Stomach (tissue), 8 donors: ENCODE measurements at regions not wholly inside any gene's neighbourhood (a gene's known extent, or its start where the extent isn't known, plus 50 kb on each side); places are given as distances from the start of the nearest gene placed in this dataset.

Source experiments
- DNase-seq, 2 donors: peaks; one replicate each; pipeline versions ENCODE4 v3.0.0 to v3.0.0-alpha.2; 2013 to 2019
- H3K27ac ChIP-seq, 5 donors: fragments of 200-600 bp in 4 of 5; sonication (generic) in 4 of 5; one replicate each; pipeline ENCODE4 v1.5.1; 2013 to 2019; ENCODE audit warnings: mild to moderate bottlenecking in 1 of 5, moderate library complexity in 1 of 5
- H3K27me3 ChIP-seq, 3 donors: fragments of 200-600 bp; sonication (generic); one replicate each; pipeline ENCODE4 v1.5.1; 2017 to 2019; ENCODE audit warnings: mixed run types in 1 of 3
- H3K36me3 ChIP-seq, 4 donors: fragments of 200-600 bp; sonication (generic); 1 replicate in 3 of 4; 2 replicates in 1 of 4; pipeline ENCODE4 v1.5.1; 2016 to 2019
- H3K4me1 ChIP-seq, 4 donors: fragments of 200-600 bp; sonication (generic); one replicate each; pipeline ENCODE4 v1.5.1; 2016 to 2019
- H3K4me3 ChIP-seq, 4 donors: fragments of 200-600 bp; sonication (generic) in 3 of 4; one replicate each; pipeline ENCODE4 v1.5.1; 2016 to 2019; ENCODE audit warnings: mild to moderate bottlenecking in 1 of 4
- H3K9me3 ChIP-seq, 4 donors: fragments of 200-600 bp; sonication (generic); one replicate each; pipeline ENCODE4 v1.5.1; 2016 to 2019
- CTCF ChIP-seq, 7 experiments: fragments of 450-650 bp in 4 of 7; fragments of 200-600 bp in 3 of 7; sonication (generic) in 3 of 7; IDR thresholded peaks; one replicate each; pipeline ENCODE4 v1.5.1; 2016 to 2019; ENCODE audit warnings: antibody characterized with exemption in 7 of 7, control low read depth in 2 of 7, mild to moderate bottlenecking in 1 of 7
- EP300 ChIP-seq: sonication (generic); formaldehyde crosslinking; IDR thresholded peaks from one replicate; pipeline ENCODE4 v1.6.1; 2017; ENCODE audit warnings: antibody characterized with exemption
- POLR2A ChIP-seq, 4 donors: fragments of 450-650 bp; IDR thresholded peaks; one replicate each; pipeline ENCODE4 v1.6.1; 2016; ENCODE audit warnings: antibody characterized with exemption in 4 of 4, control low read depth in 2 of 4, mild to moderate bottlenecking in 1 of 4, moderate library complexity in 1 of 4
- POLR2AphosphoS5 ChIP-seq, 3 donors: sonication (generic); formaldehyde crosslinking; IDR thresholded peaks; one replicate each; pipeline ENCODE4 v1.6.1; 2016; ENCODE audit warnings: antibody characterized with exemption in 3 of 3
- WGBS, 5 donors: extraction: QIAGEN DNeasy Blood & Tissue Kit in 3 of 5; methylation state at CpG; one replicate each; pipeline versions ENCODE4 v1.1.5 to v1.1.7; 2013 to 2018; 5-methylcytosine and 5-hydroxymethylcytosine counted together
- intact Hi-C: fragments of 100-400 bp; cut with DNase I; formaldehyde crosslinking; loops from one replicate; pipeline ENCODE4 v1.15.1; 2023; ENCODE audit warnings: low total_unique reads
- donor health status: healthy with polysubstance abuse.
- donor health status: Bipolar disorder and iron deficiency.
- donor health status: healthy.

- no peak overlapping the region for H3K27ac ChIP-seq
- 63 to 69% (median 67%) methylated on average over 4 of the region's 4 CpGs for WGBS, 5 donors
- H3K27me3 ChIP-seq, result no peaks in the 10 kb centered on the region
- no peak for TF ChIP-seq CTCF (IDR thresholded peaks at IDR 0.05)
- TF ChIP-seq POLR2AphosphoS5 (IDR thresholded peaks at IDR 0.05), result no peak
- no peak for TF ChIP-seq EP300
- TF ChIP-seq POLR2A (IDR thresholded peaks at IDR 0.05), result no peak
- no peak for DNase-seq
- intact Hi-C loops, result no loop called here
- no peak overlapping the region for H3K4me3 ChIP-seq
- no peaks in the 10 kb centered on the region for H3K36me3 ChIP-seq
- no peaks in the 10 kb centered on the region for H3K4me1 ChIP-seq
- H3K9me3 ChIP-seq, result no peaks in the 10 kb centered on the region
These were observed 286.0 kb downstream of the CDK5RAP2 start for GRCh38 chr9:120294003-120294402.

GRCh38 chr9:120292606-120293005 lies 287.4 kb downstream of the CDK5RAP2 start:
- Histone ChIP-seq H3K4me3 (no peak overlapping the region), H3K4me1 (no peaks in the 10 kb centered on the region), H3K36me3 (no peaks in the 10 kb centered on the region), H3K27ac (no peak overlapping the region), H3K27me3 (no peaks in the 10 kb centered on the region), H3K9me3 (no peaks in the 10 kb centered on the region)
- 0 to 43% (median 0%) methylated on average over 1 of the region's 1 CpG for WGBS, 5 donors
- intact Hi-C loops, result no loop called here
- TF ChIP-seq POLR2AphosphoS5 (IDR thresholded peaks at IDR 0.05) (no peak), CTCF (IDR thresholded peaks at IDR 0.05) (no peak), EP300 (no peak), POLR2A (IDR thresholded peaks at IDR 0.05) (no peak)
- no peak for DNase-seq

GRCh38 chr9:120291050-120291449 lies 288.9 kb downstream of the CDK5RAP2 start:
- H3K27ac ChIP-seq, result no peak overlapping the region
- WGBS, 5 donors, result 92 to 98% (median 93%) methylated on average over 3 of the region's 3 CpGs
- DNase-seq, result no peak
- H3K4me3 ChIP-seq, result no peak overlapping the region
- intact Hi-C loops, result no loop called here
- no peaks in the 10 kb centered on the region for H3K9me3 ChIP-seq
- no peaks in the 10 kb centered on the region for H3K27me3 ChIP-seq
- no peaks in the 10 kb centered on the region for H3K36me3 ChIP-seq
- no peaks in the 10 kb centered on the region for H3K4me1 ChIP-seq
- TF ChIP-seq POLR2AphosphoS5 (IDR thresholded peaks at IDR 0.05) (no peak), CTCF (IDR thresholded peaks at IDR 0.05) (no peak), EP300 (no peak), POLR2A (IDR thresholded peaks at IDR 0.05) (no peak)

GRCh38 chr9:120289990-120290975 lies 289.7 kb downstream of the CDK5RAP2 start:
- Histone ChIP-seq H3K9me3 (no peaks in the 10 kb centered on the region), H3K27me3 (no peaks in the 10 kb centered on the region), H3K4me3 (no peak overlapping the region), H3K4me1 (no peaks in the 10 kb centered on the region), H3K27ac (no peak overlapping the region), H3K36me3 (no peaks in the 10 kb centered on the region)
- TF ChIP-seq CTCF (IDR thresholded peaks at IDR 0.05) (no peak), EP300 (no peak), POLR2A (IDR thresholded peaks at IDR 0.05) (no peak), POLR2AphosphoS5 (IDR thresholded peaks at IDR 0.05) (no peak)
- intact Hi-C loops, result no loop called here
- DNase-seq, result no peak
- WGBS, 5 donors, result 56 to 73% (median 69%) methylated on average over 9 of the region's 9 CpGs
